OCI-LY7 (cell line): ENCODE measurements at regions not wholly inside any gene's neighbourhood (a gene's known extent, or its start where the extent isn't known, plus 50 kb on each side); places are given as distances from the start of the nearest gene placed in this dataset.

ENCODE experiments used
- BruUV-seq: library from RNA; stranded (reverse); fragments of 400-500 nt; replicated peaks from 2 replicates; lab custom pipeline; 2021; lab: Mats Ljungman, UMichigan
- CTCF ChIA-PET: fragments of 300-600 bp; sonication (Branson Sonifier 250); formaldehyde crosslinking; loops from one replicate; lab custom pipeline; 2022; ENCODE audit warnings: antibody characterized with exemption; ENCODE audit not compliant: unreplicated experiment; lab: Charles Lee
- POLR2A ChIA-PET: fragments of 300-600 bp; sonication (Branson Sonifier 250); formaldehyde crosslinking; loops from one replicate; lab custom pipeline; 2022; ENCODE audit warnings: antibody characterized with exemption; lab: Charles Lee
- DNase-seq: peaks from one replicate; pipeline ENCODE4 v3.0.0-alpha.2; 2015; ENCODE audit warnings: low spot score
- H2AFZ ChIP-seq: fragments of 200-600 bp; sonication (generic), shearing (Covaris generic); 2 replicates; pipeline ENCODE4 v1.6.1; 2014; ENCODE audit warnings: mild to moderate bottlenecking, antibody characterized with exemption, low read length, moderate library complexity
- H3K27ac ChIP-seq: fragments of 200-600 bp; sonication (generic); 2 replicates; pipeline ENCODE4 v1.5.1; 2014; ENCODE audit warnings: mixed run types, low read depth, mild to moderate bottlenecking, moderate library complexity, low read length, inconsistent platforms; ENCODE audit not compliant: poor library complexity, severe bottlenecking
- H3K36me3 ChIP-seq: fragments of 200-600 bp; sonication (generic); 2 replicates; pipeline ENCODE4 v1.6.1; 2014; ENCODE audit warnings: mild to moderate bottlenecking, antibody characterized with exemption, low read length, moderate library complexity, mixed read lengths; ENCODE audit not compliant: insufficient read depth
- H3K4me1 ChIP-seq: fragments of 200-600 bp; sonication (generic); 2 replicates; pipeline ENCODE4 v1.5.1; 2014; ENCODE audit warnings: mild to moderate bottlenecking, low read length; ENCODE audit not compliant: insufficient read depth, poor library complexity, severe bottlenecking
- H3K4me2 ChIP-seq: fragments of 200-600 bp; sonication (generic); 2 replicates; pipeline ENCODE4 v1.6.1; 2014; ENCODE audit warnings: mild to moderate bottlenecking, low read length
- H3K4me3 ChIP-seq: fragments of 200-600 bp; sonication (generic); 2 replicates; pipeline ENCODE4 v1.5.1; 2014; ENCODE audit warnings: mild to moderate bottlenecking, low read depth, low read length; ENCODE audit not compliant: poor library complexity, severe bottlenecking
- H3K79me2 ChIP-seq: fragments of 200-600 bp; sonication (generic); 2 replicates; pipeline ENCODE4 v1.6.1; 2016; ENCODE audit warnings: low read depth, mild to moderate bottlenecking, low read length, moderate library complexity, mixed read lengths; ENCODE audit not compliant: insufficient read depth
- H3K9me2 ChIP-seq: fragments of 200-600 bp; sonication (generic); 2 replicates; pipeline ENCODE4 v1.6.1; 2016; ENCODE audit warnings: mild to moderate bottlenecking, low read length, mixed read lengths; ENCODE audit not compliant: insufficient read depth
- H3K9me3 ChIP-seq: fragments of 200-600 bp; sonication (generic); 2 replicates; pipeline ENCODE4 v1.6.1; 2014; ENCODE audit warnings: mild to moderate bottlenecking, mixed run types, low read length, mixed read lengths
- H4K20me1 ChIP-seq: fragments of 200-600 bp; sonication (generic); 2 replicates; pipeline ENCODE4 v1.6.1; 2014; ENCODE audit warnings: mild to moderate bottlenecking, antibody characterized with exemption, low read length, moderate library complexity, mixed read lengths; ENCODE audit not compliant: insufficient read depth
- EZH2phosphoT487 ChIP-seq: fragments of 200-600 bp; sonication (generic); IDR thresholded peaks from 2 replicates; pipeline ENCODE4 v1.6.1; 2018; ENCODE audit warnings: low read depth, borderline replicate concordance, mild to moderate bottlenecking, mixed run types, antibody characterized with exemption, low read length, moderate library complexity, mixed read lengths
- intact Hi-C: fragments of 100-400 bp; cut with micrococcal nuclease; formaldehyde crosslinking; loops from one replicate; pipeline ENCODE4 v1.10.0; 2022; ENCODE audit not compliant: unreplicated experiment
- TF ChIP-seq, protein P1 (sequence below): fragments of 200-600 bp; sonication (generic); conservative IDR thresholded peaks from 2 replicates; pipeline ENCODE4 v1.5.1; 2014; ENCODE audit warnings: mild to moderate bottlenecking, antibody characterized with exemption, low read length, moderate library complexity, mixed read lengths

GRCh38 chr1:98044766-98045165, 123.9 kb upstream of the DPYD start:
- no peak overlapping the region for H3K4me2 ChIP-seq
- DNase-seq: no peak
- no peaks in the 10 kb centered on the region for H3K4me1 ChIP-seq
- H4K20me1 ChIP-seq: no peaks in the 10 kb centered on the region
- H3K79me2 ChIP-seq: no peaks in the 10 kb centered on the region; the same call in 1 of the 2 replicates
- no peak for TF ChIP-seq EZH2phosphoT487
- TF ChIP-seq, protein P1, sequence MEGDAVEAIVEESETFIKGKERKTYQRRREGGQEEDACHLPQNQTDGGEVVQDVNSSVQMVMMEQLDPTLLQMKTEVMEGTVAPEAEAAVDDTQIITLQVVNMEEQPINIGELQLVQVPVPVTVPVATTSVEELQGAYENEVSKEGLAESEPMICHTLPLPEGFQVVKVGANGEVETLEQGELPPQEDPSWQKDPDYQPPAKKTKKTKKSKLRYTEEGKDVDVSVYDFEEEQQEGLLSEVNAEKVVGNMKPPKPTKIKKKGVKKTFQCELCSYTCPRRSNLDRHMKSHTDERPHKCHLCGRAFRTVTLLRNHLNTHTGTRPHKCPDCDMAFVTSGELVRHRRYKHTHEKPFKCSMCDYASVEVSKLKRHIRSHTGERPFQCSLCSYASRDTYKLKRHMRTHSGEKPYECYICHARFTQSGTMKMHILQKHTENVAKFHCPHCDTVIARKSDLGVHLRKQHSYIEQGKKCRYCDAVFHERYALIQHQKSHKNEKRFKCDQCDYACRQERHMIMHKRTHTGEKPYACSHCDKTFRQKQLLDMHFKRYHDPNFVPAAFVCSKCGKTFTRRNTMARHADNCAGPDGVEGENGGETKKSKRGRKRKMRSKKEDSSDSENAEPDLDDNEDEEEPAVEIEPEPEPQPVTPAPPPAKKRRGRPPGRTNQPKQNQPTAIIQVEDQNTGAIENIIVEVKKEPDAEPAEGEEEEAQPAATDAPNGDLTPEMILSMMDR: no peak
- intact Hi-C loops: no loop called here
- ChIA-PET CTCF (no interaction called here), POLR2A (no interaction called here)
- H3K9me3 ChIP-seq: no peaks in the 10 kb centered on the region
- H3K27ac ChIP-seq: no peak overlapping the region
- no peaks in the 10 kb centered on the region for H3K36me3 ChIP-seq
- no TSS peak for BruUV-seq
- no peaks in the 10 kb centered on the region for H3K9me2 ChIP-seq
- H2AFZ ChIP-seq: no peak overlapping the region
- H3K4me3 ChIP-seq: no peak overlapping the region

- ChIA-PET POLR2A (interaction anchor here (1.6 kb wide), 1 partner anchor 19 kb away, joined by 4 read pairs; no protein-coding TSS in a partner anchor), CTCF (no interaction called here)
- H3K4me1 ChIP-seq: no peaks in the 10 kb centered on the region
- intact Hi-C loops: no loop called here
- no peak overlapping the region for H3K4me3 ChIP-seq
- DNase-seq: no peak
- no peaks in the 10 kb centered on the region for H3K36me3 ChIP-seq
- H3K4me2 ChIP-seq: no peak overlapping the region
- BruUV-seq: no TSS peak
- no peak for TF ChIP-seq EZH2phosphoT487
- TF ChIP-seq, protein P1: no peak
- H3K79me2 ChIP-seq: no peaks in the 10 kb centered on the region; the same call in 1 of the 2 replicates
- no peak overlapping the region for H3K27ac ChIP-seq
- no peaks in the 10 kb centered on the region for H3K9me3 ChIP-seq
- no peaks in the 10 kb centered on the region for H4K20me1 ChIP-seq
- no peak overlapping the region for H2AFZ ChIP-seq
- no peaks in the 10 kb centered on the region for H3K9me2 ChIP-seq
Observed at GRCh38 chr1:98044071-98044697, 123.3 kb upstream of the DPYD start.

- CTCF ChIA-PET: no interaction called here
- no TSS peak for BruUV-seq
- Histone ChIP-seq H3K4me1 (no peaks in the 10 kb centered on the region), H3K36me3 (no peaks in the 10 kb centered on the region), H3K4me3 (no peak overlapping the region), H4K20me1 (no peaks in the 10 kb centered on the region), H3K9me3 (no peaks in the 10 kb centered on the region), H3K79me2 (no peaks in the 10 kb centered on the region; the same call in 1 of the 2 replicates), H3K4me2 (no peak overlapping the region), H3K27ac (no peak overlapping the region), H3K9me2 (no peaks in the 10 kb centered on the region), H2AFZ (no peak overlapping the region)
- POLR2A ChIA-PET: no interaction called here
- no peak for DNase-seq
- no peak for TF ChIP-seq EZH2phosphoT487
- TF ChIP-seq, protein P1: no peak
- intact Hi-C loops: no loop called here
Observed at GRCh38 chr1:98035602-98036002, 114.8 kb upstream of the DPYD start.
